ENCODE measurements at regions not wholly inside any gene's neighbourhood (a gene's known extent, or its start where the extent isn't known, plus 50 kb on each side); places are given as distances from the start of the nearest gene placed in this dataset.

DNA sequence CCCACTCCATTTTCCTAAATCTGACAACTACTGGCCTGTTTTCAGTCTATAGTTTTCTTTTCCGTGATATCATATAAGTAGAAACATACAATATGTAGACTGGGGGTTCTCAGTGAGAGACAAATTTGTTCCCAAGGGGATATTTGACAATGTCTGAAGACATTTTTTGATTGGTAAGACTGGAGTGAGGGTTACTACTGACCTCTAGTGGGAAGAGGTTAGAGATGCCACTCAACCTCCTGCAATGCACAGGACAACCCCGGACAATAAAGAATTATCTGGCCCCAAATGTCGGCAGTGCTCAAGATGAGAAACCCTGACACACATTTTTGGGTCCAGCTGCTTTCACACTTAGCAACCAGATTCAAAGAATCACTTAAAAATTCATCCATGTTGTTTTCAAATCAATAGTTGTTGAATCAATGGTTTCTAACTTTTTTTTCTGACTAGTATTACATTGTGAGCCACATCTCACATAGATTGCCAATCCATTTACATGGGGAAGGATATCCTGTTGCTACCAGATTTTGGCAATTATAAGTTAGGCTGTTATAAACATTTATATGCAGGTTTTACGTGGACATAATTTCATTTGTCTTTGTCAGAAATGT lies 307.1 kb downstream of the RPL10L start:
- Histone ChIP-seq H3K4me3 (ENCODE audit: low read depth, low read length, poor library complexity, severe bottlenecking) (no peak overlapping the region), H3K36me3 (ENCODE audit: insufficient read depth, low read length) (no peaks in the 10 kb centered on the region), H4K20me1 (ENCODE audit: insufficient read depth, low read length) (no peaks in the 10 kb centered on the region), H3K79me2 (ENCODE audit: insufficient read depth, low read depth, low read length) (no peaks in the 10 kb centered on the region), H3K27ac (ENCODE audit: low read depth, low read length, poor library complexity, severe bottlenecking) (no peak overlapping the region), H3K4me2 (ENCODE audit: low read length) (no peak overlapping the region), H3K9me3 (ENCODE audit: low read length) (no peaks in the 10 kb centered on the region), H3K4me1 (ENCODE audit: insufficient read depth, low read length, poor library complexity, severe bottlenecking) (no peaks in the 10 kb centered on the region), H2AFZ (ENCODE audit: low read length) (no peak overlapping the region), H3K9me2 (ENCODE audit: insufficient read depth, low read length) (no peaks in the 10 kb centered on the region)
- TF ChIP-seq EZH2phosphoT487 (IDR thresholded peaks at IDR 0.05; ENCODE audit: borderline replicate concordance, low read depth, low read length), result no peak
- TF ChIP-seq, protein P1, sequence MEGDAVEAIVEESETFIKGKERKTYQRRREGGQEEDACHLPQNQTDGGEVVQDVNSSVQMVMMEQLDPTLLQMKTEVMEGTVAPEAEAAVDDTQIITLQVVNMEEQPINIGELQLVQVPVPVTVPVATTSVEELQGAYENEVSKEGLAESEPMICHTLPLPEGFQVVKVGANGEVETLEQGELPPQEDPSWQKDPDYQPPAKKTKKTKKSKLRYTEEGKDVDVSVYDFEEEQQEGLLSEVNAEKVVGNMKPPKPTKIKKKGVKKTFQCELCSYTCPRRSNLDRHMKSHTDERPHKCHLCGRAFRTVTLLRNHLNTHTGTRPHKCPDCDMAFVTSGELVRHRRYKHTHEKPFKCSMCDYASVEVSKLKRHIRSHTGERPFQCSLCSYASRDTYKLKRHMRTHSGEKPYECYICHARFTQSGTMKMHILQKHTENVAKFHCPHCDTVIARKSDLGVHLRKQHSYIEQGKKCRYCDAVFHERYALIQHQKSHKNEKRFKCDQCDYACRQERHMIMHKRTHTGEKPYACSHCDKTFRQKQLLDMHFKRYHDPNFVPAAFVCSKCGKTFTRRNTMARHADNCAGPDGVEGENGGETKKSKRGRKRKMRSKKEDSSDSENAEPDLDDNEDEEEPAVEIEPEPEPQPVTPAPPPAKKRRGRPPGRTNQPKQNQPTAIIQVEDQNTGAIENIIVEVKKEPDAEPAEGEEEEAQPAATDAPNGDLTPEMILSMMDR (conservative IDR thresholded peaks at IDR 0.05; ENCODE audit: low read length), result peak; percentile 81
- ChIA-PET POLR2A (no interaction called here), CTCF (ENCODE audit: unreplicated experiment) (no interaction called here)
- BruUV-seq (replicated peaks), result no TSS peak
- DNase-seq (ENCODE audit: low spot score), result peak; percentile 34
- intact Hi-C loops (cut with micrococcal nuclease; ENCODE audit: unreplicated experiment), result no loop called here

DNA sequence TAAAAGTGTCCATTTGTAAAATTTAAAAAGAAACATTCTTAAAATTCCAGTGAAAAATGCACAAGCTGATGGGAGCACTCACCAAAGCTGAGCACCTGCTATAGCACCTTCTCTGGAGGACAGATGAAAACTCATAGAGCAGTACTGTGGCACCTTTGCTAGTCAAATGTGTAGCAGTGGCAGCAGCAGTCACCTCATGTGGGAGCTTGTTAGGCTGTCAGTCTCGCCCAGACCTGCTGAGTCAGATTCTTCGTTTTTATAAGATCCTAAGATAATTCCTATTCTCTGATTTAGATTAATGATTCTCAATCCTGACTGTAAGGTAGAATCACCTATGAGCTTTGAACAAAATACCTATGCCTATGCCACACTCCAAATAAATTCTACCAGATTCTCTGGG lies 325.8 kb downstream of the RPL10L start:
- H3K9me2 ChIP-seq (ENCODE audit: insufficient read depth, low read length), result no peaks in the 10 kb centered on the region
- intact Hi-C loops (cut with micrococcal nuclease; ENCODE audit: unreplicated experiment), result no loop called here
- ChIA-PET POLR2A (interaction anchor here (0.6 kb wide), 1 partner anchor 20 kb away, joined by 3 read pairs; no protein-coding TSS in a partner anchor), CTCF (ENCODE audit: unreplicated experiment) (no interaction called here)
- no peak for DNase-seq (ENCODE audit: low spot score)
- TF ChIP-seq EZH2phosphoT487 (IDR thresholded peaks at IDR 0.05; ENCODE audit: borderline replicate concordance, low read depth, low read length), result no peak
- TF ChIP-seq, protein P1 (conservative IDR thresholded peaks at IDR 0.05; ENCODE audit: low read length), result no peak
- H3K4me2 ChIP-seq (ENCODE audit: low read length), result no peak overlapping the region
- no peak overlapping the region for H3K4me3 ChIP-seq (ENCODE audit: low read depth, low read length, poor library complexity, severe bottlenecking)
- H3K4me1 ChIP-seq (ENCODE audit: insufficient read depth, low read length, poor library complexity, severe bottlenecking), result no peaks in the 10 kb centered on the region
- H3K27ac ChIP-seq (ENCODE audit: low read depth, low read length, poor library complexity, severe bottlenecking), result no peak overlapping the region
- H2AFZ ChIP-seq (ENCODE audit: low read length), result no peak overlapping the region
- H4K20me1 ChIP-seq (ENCODE audit: insufficient read depth, low read length), result no peaks in the 10 kb centered on the region
- BruUV-seq (replicated peaks), result no TSS peak
- H3K36me3 ChIP-seq (ENCODE audit: insufficient read depth, low read length), result no peaks in the 10 kb centered on the region
- H3K9me3 ChIP-seq (ENCODE audit: low read length), result no peaks in the 10 kb centered on the region
- no peaks in the 10 kb centered on the region for H3K79me2 ChIP-seq (ENCODE audit: insufficient read depth, low read depth, low read length)

DNA sequence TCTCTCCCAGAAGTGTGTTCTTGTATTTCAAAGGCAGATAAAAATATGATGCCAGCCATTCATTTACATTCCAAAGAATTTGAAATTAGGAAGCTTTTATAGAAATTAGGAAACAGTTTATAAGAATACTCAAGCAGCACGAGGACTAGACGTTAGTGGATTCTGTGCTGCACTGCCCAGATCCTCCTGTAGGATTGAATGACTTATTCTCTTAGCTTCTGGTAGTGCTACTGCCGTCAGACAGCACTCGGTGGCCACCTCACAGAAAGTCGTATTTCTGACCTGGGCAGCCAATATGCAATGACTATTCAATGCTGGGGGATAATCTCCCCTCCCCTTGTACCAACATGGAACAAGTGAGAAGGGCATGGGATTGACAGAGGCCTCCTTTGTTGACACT lies 326.4 kb downstream of the RPL10L start:
- H3K4me2 ChIP-seq (ENCODE audit: low read length), result no peak overlapping the region
- TF ChIP-seq, protein P1 (conservative IDR thresholded peaks at IDR 0.05; ENCODE audit: low read length), result no peak
- TF ChIP-seq EZH2phosphoT487 (IDR thresholded peaks at IDR 0.05; ENCODE audit: borderline replicate concordance, low read depth, low read length), result no peak
- intact Hi-C loops (cut with micrococcal nuclease; ENCODE audit: unreplicated experiment), result no loop called here

More for the DNA sequence above, 326.4 kb downstream of the RPL10L start:
- Histone ChIP-seq H3K79me2 (ENCODE audit: insufficient read depth, low read depth, low read length) (no peaks in the 10 kb centered on the region), H3K9me2 (ENCODE audit: insufficient read depth, low read length) (no peaks in the 10 kb centered on the region), H3K36me3 (ENCODE audit: insufficient read depth, low read length) (no peaks in the 10 kb centered on the region), H3K4me3 (ENCODE audit: low read depth, low read length, poor library complexity, severe bottlenecking) (no peak overlapping the region), H3K9me3 (ENCODE audit: low read length) (no peaks in the 10 kb centered on the region), H3K27ac (ENCODE audit: low read depth, low read length, poor library complexity, severe bottlenecking) (no peak overlapping the region), H4K20me1 (ENCODE audit: insufficient read depth, low read length) (no peaks in the 10 kb centered on the region), H3K4me1 (ENCODE audit: insufficient read depth, low read length, poor library complexity, severe bottlenecking) (no peaks in the 10 kb centered on the region), H2AFZ (ENCODE audit: low read length) (no peak overlapping the region)
- no peak for DNase-seq (ENCODE audit: low spot score)
- no TSS peak for BruUV-seq (replicated peaks)
- ChIA-PET POLR2A (no interaction called here), CTCF (ENCODE audit: unreplicated experiment) (no interaction called here)
